Stimulated activated CD4-positive, alpha-beta T cell treated with anti-CD3 and anti-CD28 coated beads, Interleukin-2, amount 100 ng/mL, for 48 hours (primary cell): ENCODE measurements at regions not wholly inside any gene's neighbourhood (a gene's known extent, or its start where the extent isn't known, plus 50 kb on each side); places are given as distances from the start of the nearest gene placed in this dataset.

Source experiments
- DNase-seq, 2 donors: peaks; one replicate each; pipeline ENCODE4 v3.0.0-alpha.2; 2020

- DNase-seq: no peak
These were observed 928.9 kb downstream of the TBC1D22A start for GRCh38 chr22:47691152-47691895.

- no peak for DNase-seq
These were observed 928.1 kb downstream of the TBC1D22A start for GRCh38 chr22:47690586-47690985.

- no peak for DNase-seq
These were observed 927.7 kb downstream of the TBC1D22A start for GRCh38 chr22:47690166-47690565.

DNA sequence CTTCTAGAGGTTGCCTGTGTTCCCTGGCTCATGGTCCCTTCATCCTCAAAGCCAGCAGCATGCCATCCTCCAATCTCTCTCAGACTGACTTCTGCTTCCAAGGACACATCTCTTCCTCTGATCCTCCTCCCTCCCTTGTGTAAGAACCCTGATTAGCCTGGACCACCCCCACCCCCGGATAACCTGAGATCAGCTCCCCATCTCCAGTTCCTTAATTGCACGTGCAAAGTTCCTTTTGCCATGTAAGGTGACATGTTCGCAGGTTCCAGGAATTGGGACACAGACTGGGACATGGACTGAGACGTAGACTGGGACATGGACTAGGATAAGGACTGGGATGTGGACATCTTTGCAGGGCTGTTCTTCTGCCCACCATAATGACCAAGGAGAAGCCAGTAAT is 925.3 kb downstream of the TBC1D22A start:
- DNase-seq: no peak

DNA sequence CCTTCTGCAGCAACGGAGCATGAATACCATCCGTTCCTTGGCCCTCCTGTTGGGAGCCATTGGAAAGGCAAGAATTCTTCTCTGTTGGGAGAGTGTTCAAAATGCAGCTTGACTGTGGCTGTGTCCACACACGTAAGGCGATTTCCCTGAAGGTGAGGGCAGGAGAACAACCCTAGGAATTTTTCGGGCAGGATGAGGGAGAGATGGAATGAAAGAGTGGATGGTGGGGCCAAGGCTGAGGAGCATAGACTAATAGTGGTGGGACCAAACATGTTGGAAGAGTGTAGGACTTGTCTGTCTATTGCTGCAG is 924.9 kb downstream of the TBC1D22A start:
- no peak for DNase-seq

DNA sequence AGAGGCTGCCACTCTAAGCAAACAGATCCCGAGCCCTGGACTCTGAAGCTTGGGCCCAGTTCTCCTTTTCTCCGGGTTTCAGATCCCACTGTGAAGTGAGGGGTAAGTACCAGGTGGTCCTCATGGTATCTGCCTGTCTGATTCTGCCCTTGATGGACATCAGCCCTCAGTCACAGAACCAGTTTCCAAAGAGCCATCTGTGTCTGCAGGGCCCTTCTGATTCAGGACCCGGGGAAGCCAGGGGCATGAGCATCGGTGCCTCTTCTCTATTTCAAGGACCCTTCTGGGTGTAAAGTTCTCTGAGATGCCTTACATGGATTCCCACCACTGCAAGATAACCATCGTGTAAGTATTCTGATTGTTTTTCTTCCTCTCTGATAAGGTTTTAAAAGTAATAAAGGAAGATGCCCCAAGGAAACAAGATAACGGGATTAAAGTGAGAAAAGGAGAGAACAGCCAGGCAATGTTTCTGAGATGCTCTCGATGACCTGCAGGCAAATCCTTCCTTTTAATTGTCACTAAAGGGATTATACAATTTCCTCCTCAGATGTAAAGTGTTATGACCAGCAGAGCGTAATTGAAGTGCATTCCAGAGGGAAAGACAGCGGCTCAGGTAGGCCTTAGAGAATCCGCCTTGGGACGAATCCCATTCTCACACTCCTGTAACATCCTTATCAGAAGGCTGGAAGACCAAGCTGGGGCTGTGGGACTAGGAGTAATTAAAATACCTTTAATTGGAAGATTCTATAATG is 924.3 kb downstream of the TBC1D22A start:
- no peak for DNase-seq

GRCh38 chr22:47681411-47682165 is 919.1 kb downstream of the TBC1D22A start:
- no peak for DNase-seq

DNA sequence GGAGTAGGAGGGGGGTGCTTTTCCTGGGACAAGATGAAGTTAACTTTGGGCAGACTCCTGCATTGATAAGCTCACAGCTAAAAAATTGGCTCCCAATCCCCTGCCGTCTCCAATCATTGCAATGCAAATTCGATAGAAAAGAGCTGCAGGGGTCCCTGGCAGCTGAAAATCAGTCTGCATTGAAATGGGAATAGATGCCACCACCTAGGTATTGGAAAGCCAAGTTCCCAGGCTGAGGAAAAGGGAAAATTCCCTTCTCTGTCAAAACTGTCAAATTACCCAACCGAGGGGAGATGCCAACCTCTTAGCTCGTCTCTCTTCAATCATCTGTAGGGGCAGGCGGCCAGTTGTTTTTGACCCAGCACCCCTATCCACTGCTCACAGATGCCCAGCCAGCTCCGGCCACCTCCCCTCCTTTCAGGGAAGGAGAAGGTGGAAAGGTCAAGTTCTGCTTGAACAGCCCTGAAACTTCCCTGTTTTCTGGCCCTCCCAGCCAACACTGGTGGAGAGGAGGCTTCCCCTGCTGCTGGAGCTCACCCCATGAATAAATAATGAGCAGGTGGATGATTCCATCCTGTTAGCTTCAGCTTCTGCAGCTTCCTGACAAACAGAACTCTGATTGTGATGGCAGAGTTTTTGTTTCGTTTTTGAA is 916.3 kb downstream of the TBC1D22A start:
- DNase-seq: no peak

GRCh38 chr22:47678048-47678447 is 915.6 kb downstream of the TBC1D22A start:
- no peak for DNase-seq

DNA sequence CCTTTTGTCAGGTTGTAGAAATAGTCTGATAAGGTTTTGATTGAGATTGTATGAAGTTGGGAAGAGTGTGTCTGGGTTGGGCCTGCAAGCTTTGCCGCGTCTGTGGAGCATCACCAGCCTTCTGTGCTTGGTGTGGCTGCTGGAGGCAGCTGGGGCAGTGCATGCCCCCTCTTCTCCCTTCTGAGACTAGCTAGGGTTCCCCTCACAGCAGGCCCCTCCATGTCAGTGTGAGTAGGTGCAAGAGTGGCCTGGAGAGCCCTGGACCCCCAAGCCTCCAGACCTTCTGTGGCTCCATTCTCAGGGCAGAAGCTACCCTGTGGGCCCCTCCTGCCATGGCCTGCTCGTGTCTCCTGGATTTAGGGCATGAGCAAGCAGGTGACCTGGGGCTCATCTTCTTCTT is 914.2 kb downstream of the TBC1D22A start:
- no peak for DNase-seq

DNA sequence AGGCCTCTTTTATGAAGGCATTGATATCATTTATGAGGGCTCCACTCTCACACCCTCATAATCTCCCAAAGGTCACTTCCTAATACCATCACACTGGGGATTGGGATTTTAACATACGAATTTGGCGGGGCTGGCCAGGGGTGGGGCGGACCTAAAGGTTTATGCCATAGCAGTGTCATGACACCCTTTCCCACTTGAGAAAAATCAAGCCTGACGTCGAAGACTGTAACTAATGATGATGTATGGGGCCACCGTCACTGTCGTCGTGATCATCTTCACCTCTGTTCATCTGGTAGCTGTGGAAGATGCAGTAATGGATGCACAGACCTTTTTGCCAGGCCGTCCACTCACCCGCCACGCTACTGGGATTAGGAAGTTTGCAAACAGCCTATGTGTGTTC is 912.1 kb downstream of the TBC1D22A start:
- no peak for DNase-seq

DNA sequence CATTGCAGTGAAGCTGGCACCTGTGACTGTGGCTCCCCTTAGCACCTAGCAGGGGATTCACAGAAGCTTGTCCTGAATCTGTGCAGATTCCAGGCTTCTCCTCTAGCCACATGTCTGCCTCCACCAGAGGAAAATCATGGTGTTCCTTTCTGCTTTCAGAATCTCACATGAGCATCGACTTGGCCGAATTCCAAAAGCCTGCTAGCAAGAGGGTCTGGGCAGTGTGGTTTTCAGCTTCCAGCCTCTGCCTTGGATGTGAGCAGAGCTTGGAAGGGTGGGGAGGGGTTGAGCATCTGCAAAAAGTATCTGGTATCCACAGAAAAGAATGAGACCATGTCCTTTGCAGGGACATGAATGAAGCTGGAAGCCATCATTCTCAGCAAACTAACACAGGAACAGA is 911.1 kb downstream of the TBC1D22A start:
- no peak for DNase-seq

DNA sequence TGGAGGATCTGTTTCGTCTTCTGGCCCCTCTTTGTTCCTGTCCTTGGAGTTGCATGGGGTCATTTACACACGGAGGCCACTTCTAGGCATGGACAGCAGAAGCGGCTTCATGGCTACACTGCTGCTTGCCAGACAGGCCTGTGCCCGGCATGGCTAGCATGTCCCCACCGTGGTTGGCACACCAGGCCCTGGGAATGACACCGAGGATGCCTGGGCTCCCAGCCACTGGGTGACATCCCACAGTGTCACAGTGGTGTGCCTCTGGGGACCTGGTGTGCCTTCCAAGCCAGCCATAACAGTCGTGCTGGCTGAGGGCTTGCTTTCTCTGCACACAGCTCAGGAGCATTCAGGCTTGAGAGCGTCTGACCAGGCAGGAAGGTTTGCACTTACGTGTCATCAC is 910.1 kb downstream of the TBC1D22A start:
- no peak for DNase-seq

- DNase-seq: no peak
These were observed 902.7 kb downstream of the TBC1D22A start for GRCh38 chr22:47665151-47665550.

- no peak for DNase-seq
These were observed 901.5 kb downstream of the TBC1D22A start for GRCh38 chr22:47663615-47664605.

DNA sequence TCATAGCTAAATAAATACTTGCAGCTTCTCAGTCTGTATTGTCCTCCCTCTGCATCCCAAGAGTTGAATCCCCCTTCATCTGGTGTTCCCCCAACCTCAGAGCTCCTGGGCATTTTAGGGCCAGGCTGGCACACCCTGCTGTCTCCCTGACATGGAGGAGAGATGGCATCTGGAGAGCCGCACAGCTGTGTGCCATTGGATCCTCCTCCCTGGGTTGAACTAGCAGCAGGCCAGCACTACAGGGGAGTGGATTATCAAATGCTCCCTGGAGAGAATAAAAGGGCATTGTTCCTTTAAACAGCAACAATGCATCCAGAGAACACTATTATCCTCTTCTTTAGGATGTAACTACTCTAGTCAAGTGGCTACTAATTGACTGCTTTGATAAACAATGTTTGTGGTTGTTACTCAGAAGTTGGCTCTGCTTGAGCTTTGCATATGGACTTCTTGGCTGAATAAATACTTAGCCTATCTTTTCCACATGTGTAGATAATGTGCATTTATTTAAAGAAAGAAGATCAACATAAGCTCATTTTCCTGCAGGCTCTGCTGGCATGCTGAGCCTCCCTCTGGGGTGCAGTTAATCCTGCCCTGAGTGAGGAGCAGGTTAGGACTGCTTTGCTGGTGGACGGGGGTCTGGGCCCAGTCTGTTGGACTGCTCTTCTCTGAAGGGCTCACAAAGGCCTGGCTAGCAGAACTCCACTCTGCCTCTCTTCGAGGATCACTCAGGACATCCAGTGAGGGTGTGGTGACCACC is 897.2 kb downstream of the TBC1D22A start:
- DNase-seq: no peak

DNA sequence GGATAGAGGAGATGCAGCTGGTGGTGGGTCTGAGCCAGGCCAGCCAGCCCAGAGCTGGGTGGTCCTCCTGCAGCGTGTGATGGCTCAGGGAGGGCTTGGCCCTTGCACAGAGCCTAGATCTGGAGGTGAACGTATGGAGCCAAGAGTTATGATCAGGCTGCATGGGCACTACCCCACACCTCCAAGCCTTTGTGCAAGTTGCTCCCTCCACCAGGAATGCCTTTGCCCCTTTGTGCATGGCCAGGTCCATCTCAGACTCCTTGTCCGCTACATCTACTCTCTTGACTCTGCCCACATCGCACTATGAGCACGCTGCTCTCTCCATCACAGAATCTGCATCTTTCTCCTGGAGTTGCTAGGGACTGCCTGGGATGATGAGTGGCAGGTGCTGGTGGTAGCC is 895.7 kb downstream of the TBC1D22A start:
- no peak for DNase-seq

- DNase-seq: no peak
These were observed 894.8 kb downstream of the TBC1D22A start for GRCh38 chr22:47657224-47657623.

GRCh38 chr22:47656806-47657205 is 894.4 kb downstream of the TBC1D22A start:
- DNase-seq: no peak

DNA sequence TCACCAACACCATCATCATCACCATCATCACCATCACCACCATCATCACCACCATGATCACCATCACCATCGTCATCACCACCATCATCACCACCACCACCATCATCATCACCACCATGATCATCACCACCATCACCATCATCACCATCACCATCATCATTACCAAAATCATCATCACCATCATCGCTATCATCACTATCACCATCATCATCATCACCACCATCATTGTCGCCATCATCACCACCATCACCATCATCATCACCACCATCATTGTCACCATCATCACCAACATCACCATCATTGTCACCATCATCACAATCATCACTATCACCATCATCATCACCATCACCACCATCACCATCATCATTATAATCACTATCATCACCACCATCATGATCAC is 893.5 kb downstream of the TBC1D22A start:
- no peak for DNase-seq

GRCh38 chr22:47654922-47655491 is 892.6 kb downstream of the TBC1D22A start:
- no peak for DNase-seq
